Keratinocyte (primary cell): ENCODE measurements at regions not wholly inside any gene's neighbourhood (a gene's known extent, or its start where the extent isn't known, plus 50 kb on each side); places are given as distances from the start of the nearest gene placed in this dataset.
"Not testable (repeated sequence)": the region's sequence is repeated elsewhere in the genome, so short reads cannot be mapped to it uniquely, and the experiment has no call there.

Experiments used
- DNase-seq: peaks from one replicate; pipeline ENCODE4 v3.0.0-alpha.2; 2011; ENCODE audit warnings: low read depth, missing footprints, low spot score
- FAIRE-seq: peaks from 2 replicates; lab custom pipeline; 2011; peaks lifted over from hg19 to GRCh38; lab: Jason Lieb, UNC
- H2AFZ ChIP-seq: 2 replicates; pipeline ENCODE4 v1.6.0; 2012; ENCODE audit warnings: low read length, control low read depth, inconsistent platforms; ENCODE audit not compliant: control insufficient read depth
- H3K27ac ChIP-seq: 2 replicates; pipeline ENCODE4 v1.5.1; 2011; ENCODE audit warnings: low read length; ENCODE audit not compliant: control insufficient read depth, insufficient read depth
- H3K27me3 ChIP-seq: 3 replicates; pipeline ENCODE4 v1.6.0; 2011; ENCODE audit warnings: low read length; ENCODE audit not compliant: control insufficient read depth, insufficient read depth; ENCODE audit errors: extremely low read depth
- H3K36me3 ChIP-seq, 2 experiments: 2 replicates in 1 of 2; 3 replicates in 1 of 2; pipeline ENCODE4 v1.5.1; 2011; ENCODE audit warnings: low read length in 2 of 2, mild to moderate bottlenecking in 1 of 2; ENCODE audit not compliant: control insufficient read depth in 2 of 2, insufficient read depth in 2 of 2; ENCODE audit errors: extremely low read depth in 1 of 2
- H3K4me1 ChIP-seq: 3 replicates; pipeline ENCODE4 v1.5.1; 2011; ENCODE audit warnings: low read length; ENCODE audit not compliant: control insufficient read depth, insufficient read depth; ENCODE audit errors: extremely low read depth
- H3K4me2 ChIP-seq: 3 replicates; pipeline ENCODE4 v1.6.0; 2011; ENCODE audit warnings: low read depth, low read length; ENCODE audit not compliant: control insufficient read depth, insufficient read depth; ENCODE audit errors: extremely low read depth
- H3K4me3 ChIP-seq, 3 experiments: fragments of 200-600 bp in 1 of 3; sonication (generic) in 1 of 3; 2 replicates in 2 of 3; 3 replicates in 1 of 3; pipeline ENCODE4 v1.5.1; 2011 to 2016; ENCODE audit warnings: low read length in 3 of 3, mild to moderate bottlenecking in 3 of 3, control low read depth in 2 of 3, inconsistent platforms in 1 of 3, low read depth in 1 of 3, mixed read lengths in 1 of 3, mixed run types in 1 of 3, moderate library complexity in 1 of 3; ENCODE audit not compliant: control insufficient read depth in 2 of 3, insufficient read depth in 2 of 3; ENCODE audit errors: extremely low read depth in 1 of 3
- H3K79me2 ChIP-seq: 2 replicates; pipeline ENCODE4 v1.6.0; 2012; ENCODE audit warnings: low read length; ENCODE audit not compliant: control insufficient read depth, insufficient read depth
- H3K9ac ChIP-seq: 3 replicates; pipeline ENCODE4 v1.6.0; 2011; ENCODE audit warnings: low read length; ENCODE audit not compliant: control insufficient read depth, insufficient read depth; ENCODE audit errors: extremely low read depth
- H3K9me1 ChIP-seq: 3 replicates; pipeline ENCODE4 v1.6.0; 2011; ENCODE audit warnings: low read length; ENCODE audit not compliant: control insufficient read depth, insufficient read depth; ENCODE audit errors: extremely low read depth
- H3K9me3 ChIP-seq: 2 replicates; pipeline ENCODE4 v1.5.1; 2012; ENCODE audit warnings: low read depth, low read length; ENCODE audit not compliant: control insufficient read depth
- H4K20me1 ChIP-seq: 3 replicates; pipeline ENCODE4 v1.6.0; 2011; ENCODE audit warnings: low read length; ENCODE audit not compliant: control insufficient read depth, insufficient read depth; ENCODE audit errors: extremely low read depth
- EZH2 ChIP-seq: IDR thresholded peaks from one replicate; pipeline ENCODE4 v1.6.1; 2012; ENCODE audit warnings: inconsistent platforms, mild to moderate bottlenecking, low read length, moderate library complexity
- dilution Hi-C: fragments of 300-500 bp; cut with MboI; formaldehyde crosslinking; loops from one replicate; pipeline ENCODE4 v1.7.0; 2020; ENCODE audit warnings: low sequenced_read_pairs; ENCODE audit not compliant: extremely low pct_ligation_motif_present
- TF ChIP-seq, protein P1 (sequence below), 3 experiments: IDR thresholded peaks in 1 of 3; conservative IDR thresholded peaks in 1 of 3; optimal IDR thresholded peaks in 1 of 3; 2 replicates in 2 of 3; 3 replicates in 1 of 3; pipeline versions ENCODE3 to v1.5.1; 2011; ENCODE audit warnings: low read length in 3 of 3, mild to moderate bottlenecking in 3 of 3, moderate library complexity in 2 of 3, control low read depth in 1 of 3, inconsistent platforms in 1 of 3; ENCODE audit not compliant: insufficient read depth in 2 of 3; ENCODE audit errors: extremely low read depth in 1 of 3

DNA sequence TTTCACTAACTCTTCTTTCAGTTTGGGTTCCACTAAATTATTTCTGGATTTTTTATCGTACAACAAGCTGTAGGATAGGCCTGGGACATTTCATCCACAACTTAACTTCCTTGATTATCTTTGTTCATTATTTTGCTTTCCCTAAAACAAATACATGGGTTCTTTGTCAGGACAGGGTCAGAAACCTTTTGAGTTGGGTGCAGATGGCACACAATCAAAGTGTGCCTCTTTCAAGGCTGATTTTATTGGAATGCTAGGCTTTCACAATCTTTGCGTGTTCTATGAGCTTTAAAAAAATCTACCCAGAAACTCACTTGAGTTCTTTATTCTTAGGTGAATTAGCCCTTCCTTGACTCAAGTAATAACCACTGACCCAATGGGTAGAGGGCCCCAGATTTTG, 348.4 kb downstream of the FAM47B start:
- DNase-seq (no peak), FAIRE-seq (no peak)
- H4K20me1 ChIP-seq = no peaks in the 10 kb centered on the region
- no peaks in the 10 kb centered on the region for H3K79me2 ChIP-seq
- dilution Hi-C loops = no loop called here
- no peak overlapping the region for H3K9ac ChIP-seq
- H2AFZ ChIP-seq = no peak overlapping the region
- H3K27ac ChIP-seq = no peak overlapping the region
- H3K27me3 ChIP-seq = no peaks in the 10 kb centered on the region
- H3K9me1 ChIP-seq = no peaks in the 10 kb centered on the region
- no peaks in the 10 kb centered on the region for H3K4me1 ChIP-seq
- no peaks in the 10 kb centered on the region for H3K9me3 ChIP-seq
- no peak overlapping the region for H3K4me3 ChIP-seq
- H3K36me3 ChIP-seq = no peaks in the 10 kb centered on the region
- TF ChIP-seq EZH2 = no peak
- TF ChIP-seq, protein P1, sequence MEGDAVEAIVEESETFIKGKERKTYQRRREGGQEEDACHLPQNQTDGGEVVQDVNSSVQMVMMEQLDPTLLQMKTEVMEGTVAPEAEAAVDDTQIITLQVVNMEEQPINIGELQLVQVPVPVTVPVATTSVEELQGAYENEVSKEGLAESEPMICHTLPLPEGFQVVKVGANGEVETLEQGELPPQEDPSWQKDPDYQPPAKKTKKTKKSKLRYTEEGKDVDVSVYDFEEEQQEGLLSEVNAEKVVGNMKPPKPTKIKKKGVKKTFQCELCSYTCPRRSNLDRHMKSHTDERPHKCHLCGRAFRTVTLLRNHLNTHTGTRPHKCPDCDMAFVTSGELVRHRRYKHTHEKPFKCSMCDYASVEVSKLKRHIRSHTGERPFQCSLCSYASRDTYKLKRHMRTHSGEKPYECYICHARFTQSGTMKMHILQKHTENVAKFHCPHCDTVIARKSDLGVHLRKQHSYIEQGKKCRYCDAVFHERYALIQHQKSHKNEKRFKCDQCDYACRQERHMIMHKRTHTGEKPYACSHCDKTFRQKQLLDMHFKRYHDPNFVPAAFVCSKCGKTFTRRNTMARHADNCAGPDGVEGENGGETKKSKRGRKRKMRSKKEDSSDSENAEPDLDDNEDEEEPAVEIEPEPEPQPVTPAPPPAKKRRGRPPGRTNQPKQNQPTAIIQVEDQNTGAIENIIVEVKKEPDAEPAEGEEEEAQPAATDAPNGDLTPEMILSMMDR (optimal IDR thresholded peaks at IDR 0.05 in 1 of 3, IDR thresholded peaks at IDR 0.05 in 1 of 3, conservative IDR thresholded peaks at IDR 0.05 in 1 of 3; ENCODE audit: extremely low read depth in 1 of 3, insufficient read depth in 2 of 3, low read length in 3 of 3) = no peak
- H3K4me2 ChIP-seq = no peak overlapping the region

DNA sequence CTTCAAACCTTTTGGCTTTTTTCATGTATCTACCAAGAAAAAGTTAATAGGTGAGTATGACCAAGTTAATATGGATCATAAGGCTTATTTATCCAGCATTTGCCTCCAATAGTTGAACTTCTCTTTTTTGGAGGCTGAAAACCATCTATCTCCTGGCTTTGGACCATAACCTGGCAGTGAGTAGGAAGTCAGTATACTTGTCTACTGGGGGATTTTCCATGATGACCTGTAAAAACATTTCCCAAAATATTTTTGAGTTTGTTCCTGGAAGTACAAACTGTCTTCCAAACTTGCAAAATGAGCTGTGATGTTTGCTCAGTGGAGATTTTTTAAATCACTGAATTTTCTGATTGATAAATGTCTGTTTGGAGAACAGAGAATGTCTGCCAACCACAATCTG, 349.9 kb downstream of the FAM47B start:
- no peak overlapping the region for H3K9ac ChIP-seq
- FAIRE-seq (no peak), DNase-seq (no peak)
- no peaks in the 10 kb centered on the region for H3K79me2 ChIP-seq
- no peak overlapping the region for H2AFZ ChIP-seq
- H3K36me3 ChIP-seq = no peaks in the 10 kb centered on the region
- H3K27ac ChIP-seq = no peak overlapping the region
- no peaks in the 10 kb centered on the region for H3K4me1 ChIP-seq
- H3K9me1 ChIP-seq = no peaks in the 10 kb centered on the region
- no peak overlapping the region for H3K4me2 ChIP-seq
- no peak overlapping the region for H3K4me3 ChIP-seq
- H3K27me3 ChIP-seq = no peaks in the 10 kb centered on the region
- no peaks in the 10 kb centered on the region for H3K9me3 ChIP-seq
- H4K20me1 ChIP-seq = no peaks in the 10 kb centered on the region
- TF ChIP-seq EZH2 = no peak
- TF ChIP-seq, protein P1 (optimal IDR thresholded peaks at IDR 0.05 in 1 of 3, IDR thresholded peaks at IDR 0.05 in 1 of 3, conservative IDR thresholded peaks at IDR 0.05 in 1 of 3; ENCODE audit: extremely low read depth in 1 of 3, insufficient read depth in 2 of 3, low read length in 3 of 3) = no peak
- dilution Hi-C loops = no loop called here

DNA sequence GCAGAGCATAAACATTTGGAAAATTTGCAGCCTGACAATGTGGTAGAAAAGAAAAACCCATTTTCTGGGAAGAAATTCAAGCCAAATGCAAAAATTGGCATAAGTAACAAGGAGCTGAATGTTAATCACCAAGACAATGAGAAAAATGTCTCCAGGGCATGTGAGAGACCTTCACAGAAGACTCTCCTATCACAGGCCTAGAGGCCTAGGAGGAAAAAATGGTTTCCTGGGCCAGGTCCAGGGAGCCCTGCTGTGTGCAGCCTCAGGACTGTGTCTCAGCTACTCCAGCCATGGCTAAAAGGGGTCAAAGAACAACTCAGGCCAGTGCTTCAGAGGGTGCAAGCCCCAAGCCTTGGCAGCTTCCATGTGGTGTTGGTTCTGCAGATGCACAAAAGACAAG, 362.4 kb downstream of the FAM47B start:
- dilution Hi-C loops, FAIRE-seq: not testable (repeated sequence)

More for the DNA sequence above, 362.4 kb downstream of the FAM47B start:
- H2AFZ ChIP-seq, H4K20me1 ChIP-seq, H3K36me3 ChIP-seq, H3K79me2 ChIP-seq, DNase-seq, H3K4me1 ChIP-seq, H3K9ac ChIP-seq, H3K9me3 ChIP-seq, H3K9me1 ChIP-seq, H3K4me2 ChIP-seq, H3K27me3 ChIP-seq, H3K27ac ChIP-seq, H3K4me3 ChIP-seq: not testable (repeated sequence)
